Fibroblast of villous mesenchyme (primary cell): ENCODE measurements at regions not wholly inside any gene's neighbourhood (a gene's known extent, or its start where the extent isn't known, plus 50 kb on each side); places are given as distances from the start of the nearest gene placed in this dataset.

Experiments used
- DNase-seq: peaks from one replicate; pipeline ENCODE4 v3.0.0-alpha.2; 2010; ENCODE audit warnings: low read depth
- H3K4me3 ChIP-seq: 2 replicates; pipeline ENCODE4 v1.5.1; 2011; ENCODE audit warnings: low read depth, mild to moderate bottlenecking, low read length
- TF ChIP-seq, protein P1 (sequence below): IDR thresholded peaks from 2 replicates; pipeline ENCODE4 v1.5.1; 2012; ENCODE audit warnings: low read depth, mild to moderate bottlenecking, low read length; ENCODE audit not compliant: insufficient read depth

DNA sequence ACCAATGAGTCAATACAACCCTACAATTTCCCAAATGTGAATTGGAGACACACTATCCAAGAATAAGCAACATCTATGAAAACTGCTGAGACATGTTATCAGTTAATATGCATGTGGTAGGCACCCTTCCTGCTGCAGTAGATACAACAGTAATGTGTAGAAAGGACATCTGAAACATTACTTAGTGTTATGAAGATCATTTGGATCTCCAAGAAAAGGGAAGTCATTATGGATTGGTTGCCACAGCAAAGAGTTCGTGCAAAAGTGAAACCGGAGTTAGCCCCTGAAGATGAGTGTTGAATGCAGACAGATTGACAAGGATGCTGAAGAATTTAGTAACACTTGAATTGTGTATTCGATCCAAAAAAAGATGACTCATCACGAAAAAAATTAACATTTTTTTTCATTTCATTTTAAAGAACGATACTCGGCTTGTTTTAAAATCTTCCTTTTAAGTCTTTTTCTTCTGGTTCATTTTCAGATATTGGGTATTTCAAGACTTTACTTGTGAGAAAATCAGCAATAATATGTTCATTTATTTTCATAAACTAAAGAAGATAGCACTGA, 322.4 kb upstream of the KLF6 start:
- DNase-seq, result no peak
- no peak overlapping the region for H3K4me3 ChIP-seq
- TF ChIP-seq, protein P1, sequence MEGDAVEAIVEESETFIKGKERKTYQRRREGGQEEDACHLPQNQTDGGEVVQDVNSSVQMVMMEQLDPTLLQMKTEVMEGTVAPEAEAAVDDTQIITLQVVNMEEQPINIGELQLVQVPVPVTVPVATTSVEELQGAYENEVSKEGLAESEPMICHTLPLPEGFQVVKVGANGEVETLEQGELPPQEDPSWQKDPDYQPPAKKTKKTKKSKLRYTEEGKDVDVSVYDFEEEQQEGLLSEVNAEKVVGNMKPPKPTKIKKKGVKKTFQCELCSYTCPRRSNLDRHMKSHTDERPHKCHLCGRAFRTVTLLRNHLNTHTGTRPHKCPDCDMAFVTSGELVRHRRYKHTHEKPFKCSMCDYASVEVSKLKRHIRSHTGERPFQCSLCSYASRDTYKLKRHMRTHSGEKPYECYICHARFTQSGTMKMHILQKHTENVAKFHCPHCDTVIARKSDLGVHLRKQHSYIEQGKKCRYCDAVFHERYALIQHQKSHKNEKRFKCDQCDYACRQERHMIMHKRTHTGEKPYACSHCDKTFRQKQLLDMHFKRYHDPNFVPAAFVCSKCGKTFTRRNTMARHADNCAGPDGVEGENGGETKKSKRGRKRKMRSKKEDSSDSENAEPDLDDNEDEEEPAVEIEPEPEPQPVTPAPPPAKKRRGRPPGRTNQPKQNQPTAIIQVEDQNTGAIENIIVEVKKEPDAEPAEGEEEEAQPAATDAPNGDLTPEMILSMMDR, result no peak

DNA sequence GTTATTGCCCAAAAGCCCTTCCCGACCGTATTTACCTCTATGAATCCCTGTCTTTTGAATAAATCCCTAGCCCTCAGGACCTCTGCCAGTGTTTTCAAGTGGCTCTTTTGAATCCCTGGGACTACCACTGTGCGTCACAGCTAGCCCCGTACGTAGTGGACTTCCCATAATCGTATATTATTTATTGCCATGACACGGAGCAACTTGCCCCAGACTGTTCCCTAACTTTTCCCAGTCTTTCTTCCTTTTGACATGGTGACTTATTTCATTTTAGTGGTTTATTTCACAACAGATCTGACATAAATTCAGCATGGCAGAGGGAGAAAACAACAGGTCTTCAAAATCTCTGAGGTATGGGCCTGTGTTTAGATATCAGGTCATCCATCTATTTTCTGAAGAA, 318.6 kb upstream of the KLF6 start:
- peak; percentile 81 for DNase-seq
- TF ChIP-seq, protein P1, result no peak
- H3K4me3 ChIP-seq, result no peak overlapping the region

DNA sequence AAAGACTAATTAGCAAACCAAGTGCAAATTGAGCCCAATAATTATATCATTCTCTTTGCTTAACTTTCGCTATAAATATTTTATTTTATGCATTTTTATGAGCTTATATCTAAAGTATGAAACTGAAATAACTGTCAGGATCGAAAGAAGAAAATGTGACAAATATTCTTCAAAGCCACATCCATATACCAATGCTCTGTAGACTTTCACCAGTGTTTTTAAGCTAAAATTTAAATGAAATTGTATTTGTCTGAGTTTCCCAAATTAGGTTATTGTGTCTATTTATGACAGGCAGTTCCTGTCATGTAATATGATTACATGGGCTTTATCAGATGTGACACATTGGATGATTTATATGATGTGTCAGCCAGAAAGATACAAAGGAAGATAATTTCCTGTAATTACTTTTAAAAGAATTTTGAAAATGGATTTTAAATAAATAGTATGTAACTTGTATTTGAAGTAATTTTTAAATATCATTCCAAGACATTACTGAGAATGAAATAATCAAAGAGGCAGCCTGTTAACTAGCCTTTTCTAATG, 317.9 kb upstream of the KLF6 start:
- no peak for DNase-seq
- TF ChIP-seq, protein P1, result no peak
- no peak overlapping the region for H3K4me3 ChIP-seq

DNA sequence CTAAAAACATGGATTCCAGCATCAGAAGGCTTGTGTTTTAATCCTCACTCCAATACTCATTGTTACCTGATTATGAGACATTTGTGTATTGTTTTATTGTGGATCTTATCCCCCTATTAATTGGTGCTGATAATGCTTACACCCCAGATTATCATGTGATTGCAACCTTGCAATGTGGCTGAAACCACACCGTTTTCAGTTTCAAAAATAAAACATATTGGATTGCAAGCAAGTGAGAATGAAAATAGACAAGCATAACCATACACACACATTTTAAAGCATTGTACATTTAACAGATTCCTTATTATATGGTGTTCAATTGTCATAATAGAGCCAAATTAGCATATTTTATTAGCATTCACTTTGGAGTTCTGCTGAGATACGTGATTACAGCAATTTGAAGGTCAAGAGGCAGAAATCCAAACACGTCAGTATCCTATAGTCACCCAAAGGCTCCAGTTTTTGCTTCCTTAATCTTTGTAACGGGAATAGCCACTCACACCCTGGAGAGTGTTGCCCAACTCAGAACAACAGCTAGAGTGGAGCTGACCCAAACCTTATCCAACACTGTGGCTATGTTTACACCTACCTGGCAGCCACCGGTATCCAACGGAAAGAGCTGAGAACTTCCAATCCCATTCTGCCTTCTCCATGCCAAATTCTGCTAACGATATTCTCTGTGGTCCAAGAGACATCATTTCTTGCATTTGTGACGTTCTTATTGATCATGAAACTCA, 317.1 kb upstream of the KLF6 start:
- TF ChIP-seq, protein P1, result no peak
- DNase-seq, result no peak
- no peak overlapping the region for H3K4me3 ChIP-seq

DNA sequence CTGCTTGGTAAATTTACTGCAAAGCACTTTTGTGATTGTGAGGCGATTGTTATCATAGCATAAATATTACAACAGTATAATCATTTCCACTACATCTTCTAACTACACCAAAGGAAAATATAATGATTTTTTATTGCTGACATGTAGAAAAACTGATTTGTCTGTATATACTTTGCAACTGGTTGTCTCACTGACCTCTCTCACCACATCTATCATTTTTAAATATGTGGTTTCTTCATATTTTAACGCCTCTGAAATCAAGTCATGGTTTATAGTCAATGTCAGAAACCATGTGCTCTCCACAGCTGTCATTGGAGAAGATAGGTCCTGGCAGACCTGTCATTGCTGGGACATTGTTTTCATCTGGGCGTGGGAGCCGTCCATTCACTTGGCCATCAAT, 315.4 kb upstream of the KLF6 start:
- TF ChIP-seq, protein P1, result no peak
- no peak overlapping the region for H3K4me3 ChIP-seq
- DNase-seq, result no peak

DNA sequence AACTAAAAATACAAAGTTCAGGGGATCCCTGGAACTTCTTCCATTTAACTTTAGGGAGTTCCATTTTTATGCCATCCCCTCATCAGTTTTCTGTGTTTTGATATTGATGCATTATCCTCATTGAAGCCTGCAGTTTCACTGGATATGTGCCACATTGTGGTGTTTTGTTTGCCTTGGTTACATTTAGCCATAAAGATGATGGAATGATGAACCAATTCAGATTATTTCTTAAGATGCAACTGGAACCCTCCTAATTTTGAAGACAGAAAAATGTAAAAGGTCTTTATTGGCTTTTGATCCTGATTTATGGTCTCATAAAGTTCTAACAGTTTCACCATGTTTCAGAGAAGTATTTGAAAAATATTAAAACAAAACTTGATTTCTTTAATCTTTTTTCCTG, 314.2 kb upstream of the KLF6 start:
- no peak overlapping the region for H3K4me3 ChIP-seq
- no peak for DNase-seq
- TF ChIP-seq, protein P1, result no peak
